ENCODE measurements at regions not wholly inside any gene's neighbourhood (a gene's known extent, or its start where the extent isn't known, plus 50 kb on each side); places are given as distances from the start of the nearest gene placed in this dataset.

- TF ChIP-seq SP2 (IDR thresholded peaks at IDR 0.05; ENCODE audit: low read length): no peak
- TF ChIP-seq KDM5A (IDR thresholded peaks at IDR 0.05; ENCODE audit: low read length): no peak
- TF ChIP-seq TEAD4 (IDR thresholded peaks at IDR 0.05; ENCODE audit: low read depth, low read length): peak; percentile 69; the same call in 1 of the 2 replicates
- no peak for TF ChIP-seq RXRA (IDR thresholded peaks at IDR 0.05; ENCODE audit: insufficient read depth, low read depth, low read length)
- TF ChIP-seq HDAC2 (IDR thresholded peaks at IDR 0.05; ENCODE audit: borderline replicate concordance in 1 of 2, low read depth in 2 of 2, low read length in 2 of 2): 0 out of 4 replicates have a peak, but pooled peaks of 1 of the 2 experiments have one; percentile 24
- TF ChIP-seq GABPA (IDR thresholded peaks at IDR 0.05; ENCODE audit: borderline replicate concordance, insufficient read depth, low read length): no peak
- no peak for TF ChIP-seq CBX5 (IDR thresholded peaks at IDR 0.05; ENCODE audit: low read depth, low read length)
- TF ChIP-seq SP1 (IDR thresholded peaks at IDR 0.05; ENCODE audit: low read depth, low read length): peak; percentile 54; the same call in 1 of the 2 replicates
- no peak for TF ChIP-seq BACH1 (IDR thresholded peaks at IDR 0.05; ENCODE audit: low read length)
- TF ChIP-seq CBX8 (IDR thresholded peaks at IDR 0.05; ENCODE audit: borderline replicate concordance, low read depth, low read length): no peak
- no peak for TF ChIP-seq ATF2 (IDR thresholded peaks at IDR 0.05; ENCODE audit: low read length)
- TF ChIP-seq POLR2AphosphoS5 (IDR thresholded peaks at IDR 0.05; ENCODE audit: low read depth, low read length): no peak
- peak; percentile 38 for TF ChIP-seq CEBPB (IDR thresholded peaks at IDR 0.05; ENCODE audit: low read depth, low read length)
- no peak for TF ChIP-seq CTBP2 (IDR thresholded peaks at IDR 0.05; ENCODE audit: borderline replicate concordance, insufficient read depth, insufficient read length, low read length)
- TF ChIP-seq RBBP5 (IDR thresholded peaks at IDR 0.05; ENCODE audit: borderline replicate concordance, low read depth, low read length): 0 out of 2 replicates have a peak, but pooled peaks have one; percentile 15
Measured at GRCh38 chr22:19621373-19622060, 92.8 kb upstream of the SEPTIN5 start (continued).

All from H1 (cell line).